ENCODE measurements at regions not wholly inside any gene's neighbourhood (a gene's known extent, or its start where the extent isn't known, plus 50 kb on each side); places are given as distances from the start of the nearest gene placed in this dataset.
A peak's percentile ranks its signal among the peaks of the same experiment; 100 is the strongest.

DNA sequence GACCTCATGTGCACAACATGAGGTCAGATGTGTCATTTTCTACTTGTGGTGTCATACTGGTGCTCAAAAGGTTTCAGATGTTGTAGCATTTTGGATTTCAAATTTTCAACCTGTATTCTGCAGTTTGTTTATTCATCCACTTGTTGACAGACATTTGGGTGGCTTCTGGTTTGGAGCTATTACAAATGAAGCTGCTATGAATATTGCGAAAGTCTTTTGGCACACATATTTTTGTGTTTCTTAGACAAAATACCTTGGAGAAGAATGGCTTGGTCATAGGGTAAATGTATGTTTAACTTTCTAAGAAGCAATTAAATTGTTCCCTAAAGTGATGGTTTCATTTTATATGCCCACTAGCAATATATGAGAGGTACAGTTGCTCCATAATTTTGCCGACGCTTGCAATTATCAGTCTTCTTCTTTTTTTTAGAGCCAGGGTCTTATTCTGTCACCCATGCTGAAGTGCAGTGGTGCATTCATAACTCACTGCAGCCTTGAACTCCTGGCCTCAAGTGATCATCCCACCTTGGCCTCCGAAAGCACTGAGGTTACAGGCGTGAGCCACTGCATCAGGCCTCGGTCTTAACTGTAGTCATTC, 70.7 kb upstream of the TRPC7 start:
- H3K4me1 ChIP-seq (ENCODE audit: control insufficient read depth, insufficient read depth, low read length), result no peaks in the 10 kb centered on the region
- no peak overlapping the region for H3K4me3 ChIP-seq (ENCODE audit: low read depth, low read length)
- no peaks in the 10 kb centered on the region for H3K36me3 ChIP-seq (ENCODE audit: control insufficient read depth, insufficient read depth, low read length)
- H3K27me3 ChIP-seq (ENCODE audit: control insufficient read depth, insufficient read depth, low read length), result no peaks in the 10 kb centered on the region
- H3K27ac ChIP-seq (ENCODE audit: low read depth, low read length), result no peak overlapping the region
- DNase-seq (ENCODE audit: low read depth in 4 of 6, low spot score in 6 of 6), result no peak
- WGBS (ENCODE audit: insufficient coverage), result 89% methylated on average over 3 of the region's 6 CpGs
- H3K9me3 ChIP-seq (ENCODE audit: control insufficient read depth, insufficient read depth, low read length), result peaks cover under 1% of the 10 kb centered on the region

DNA sequence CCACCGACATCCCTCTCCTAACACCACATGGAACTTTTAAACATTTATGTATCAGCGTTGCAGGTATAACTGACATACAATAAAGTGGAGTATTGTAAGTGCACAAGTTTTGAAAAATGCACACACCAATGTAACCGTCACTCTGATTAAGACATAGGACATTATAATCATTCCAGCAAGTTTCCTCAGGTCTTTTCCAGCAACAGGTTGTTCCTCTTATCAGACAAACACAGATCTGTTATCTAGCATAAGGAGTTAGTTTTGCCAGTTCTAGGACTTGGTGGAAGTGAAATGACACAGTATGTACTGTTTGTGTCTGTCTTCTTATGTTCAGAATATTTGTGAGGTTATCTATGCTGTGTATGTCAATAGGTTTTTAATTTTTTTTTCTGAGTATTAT, 69.5 kb upstream of the TRPC7 start:
- no CpG with 5 or more reads among the region's 3 CpGs for WGBS (ENCODE audit: insufficient coverage)
- H3K27me3 ChIP-seq (ENCODE audit: control insufficient read depth, insufficient read depth, low read length), result no peaks in the 10 kb centered on the region
- H3K36me3 ChIP-seq (ENCODE audit: control insufficient read depth, insufficient read depth, low read length), result no peaks in the 10 kb centered on the region
- no peaks in the 10 kb centered on the region for H3K9me3 ChIP-seq (ENCODE audit: control insufficient read depth, insufficient read depth, low read length)
- H3K4me1 ChIP-seq (ENCODE audit: control insufficient read depth, insufficient read depth, low read length), result no peaks in the 10 kb centered on the region
- DNase-seq (ENCODE audit: low read depth in 4 of 6, low spot score in 6 of 6), result no peak
- no peak overlapping the region for H3K4me3 ChIP-seq (ENCODE audit: low read depth, low read length)
- no peak overlapping the region for H3K27ac ChIP-seq (ENCODE audit: low read depth, low read length)

DNA sequence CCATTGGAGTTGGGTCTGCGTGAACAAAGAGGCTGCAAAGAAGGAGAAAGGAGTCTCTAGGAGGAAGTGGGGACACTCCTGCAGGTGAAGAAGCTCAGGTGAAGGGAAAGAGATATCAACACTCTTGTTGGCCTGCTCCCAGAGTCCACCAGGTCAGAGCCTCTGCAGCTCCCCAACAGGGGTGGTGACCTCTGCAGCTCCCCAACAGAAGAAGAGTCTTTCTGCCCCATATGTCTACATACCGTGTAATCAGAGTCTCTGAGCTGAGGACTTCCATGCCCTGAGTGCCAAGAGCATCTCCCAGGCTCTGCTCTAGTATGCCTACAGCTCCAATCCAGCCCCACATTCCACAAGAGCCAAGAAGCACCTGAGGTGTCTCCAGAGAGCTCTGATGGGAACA, 67.4 kb upstream of the TRPC7 start:
- no peaks in the 10 kb centered on the region for H3K9me3 ChIP-seq (ENCODE audit: control insufficient read depth, insufficient read depth, low read length)
- no peaks in the 10 kb centered on the region for H3K27me3 ChIP-seq (ENCODE audit: control insufficient read depth, insufficient read depth, low read length)
- 100% methylated on average over 2 of the region's 2 CpGs for WGBS (ENCODE audit: insufficient coverage)
- H3K4me1 ChIP-seq (ENCODE audit: control insufficient read depth, insufficient read depth, low read length), result no peaks in the 10 kb centered on the region
- no peak overlapping the region for H3K4me3 ChIP-seq (ENCODE audit: low read depth, low read length)
- DNase-seq (ENCODE audit: low read depth in 4 of 6, low spot score in 6 of 6), result no peak
- no peaks in the 10 kb centered on the region for H3K36me3 ChIP-seq (ENCODE audit: control insufficient read depth, insufficient read depth, low read length)
- no peak overlapping the region for H3K27ac ChIP-seq (ENCODE audit: low read depth, low read length)

DNA sequence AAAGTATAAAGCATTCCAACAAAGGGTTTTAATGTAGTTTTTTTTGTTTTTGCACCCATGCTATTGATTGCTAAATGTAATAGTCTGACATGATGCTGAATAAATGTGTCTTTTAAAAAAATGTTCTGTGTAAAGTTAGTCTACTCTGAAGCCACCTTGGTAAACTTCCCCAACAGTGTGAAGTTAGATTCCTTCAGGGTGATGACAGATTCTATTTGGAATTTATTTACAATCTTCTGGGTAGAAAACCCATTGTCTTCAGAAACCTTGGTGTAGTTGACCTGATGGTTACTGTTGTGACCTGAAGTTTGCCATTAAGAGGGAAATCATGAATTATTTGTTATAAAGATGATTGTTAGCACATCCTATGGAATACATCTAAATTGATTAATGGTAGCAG, 64.7 kb upstream of the TRPC7 start:
- DNase-seq (ENCODE audit: low read depth in 4 of 6, low spot score in 6 of 6), result no peak
- Histone ChIP-seq H3K4me3 (ENCODE audit: low read depth, low read length) (no peak overlapping the region), H3K9me3 (ENCODE audit: control insufficient read depth, insufficient read depth, low read length) (no peaks in the 10 kb centered on the region), H3K27ac (ENCODE audit: low read depth, low read length) (no peak overlapping the region), H3K27me3 (ENCODE audit: control insufficient read depth, insufficient read depth, low read length) (no peaks in the 10 kb centered on the region), H3K36me3 (ENCODE audit: control insufficient read depth, insufficient read depth, low read length) (no peaks in the 10 kb centered on the region), H3K4me1 (ENCODE audit: control insufficient read depth, insufficient read depth, low read length) (no peaks in the 10 kb centered on the region)

DNA sequence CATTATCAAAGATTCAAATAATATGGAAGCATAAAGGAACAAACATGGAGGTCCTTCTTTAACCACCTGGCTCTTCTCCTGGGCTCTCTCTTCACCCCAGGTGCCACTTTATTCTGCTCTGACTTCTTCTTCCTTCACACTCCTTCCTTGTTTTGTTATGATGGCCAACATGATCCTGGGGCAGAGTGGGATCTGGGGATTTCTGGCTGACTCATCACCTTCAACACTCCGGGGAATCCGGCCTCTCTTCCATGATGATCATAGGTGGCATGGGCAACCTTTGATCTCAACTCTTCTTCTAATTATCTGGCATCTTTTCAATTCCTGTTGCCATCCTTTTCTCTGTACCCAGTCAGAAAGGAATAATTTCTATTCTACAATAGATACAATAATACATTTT, 62.1 kb upstream of the TRPC7 start:
- Histone ChIP-seq H3K27me3 (ENCODE audit: control insufficient read depth, insufficient read depth, low read length) (no peaks in the 10 kb centered on the region), H3K4me3 (ENCODE audit: low read depth, low read length) (no peak overlapping the region), H3K27ac (ENCODE audit: low read depth, low read length) (no peak overlapping the region), H3K9me3 (ENCODE audit: control insufficient read depth, insufficient read depth, low read length) (no peaks in the 10 kb centered on the region), H3K36me3 (ENCODE audit: control insufficient read depth, insufficient read depth, low read length) (no peaks in the 10 kb centered on the region), H3K4me1 (ENCODE audit: control insufficient read depth, insufficient read depth, low read length) (no peaks in the 10 kb centered on the region)
- WGBS (ENCODE audit: insufficient coverage), result 92% methylated on average over 2 of the region's 2 CpGs
- DNase-seq (ENCODE audit: low read depth in 4 of 6, low spot score in 6 of 6), result no peak

DNA sequence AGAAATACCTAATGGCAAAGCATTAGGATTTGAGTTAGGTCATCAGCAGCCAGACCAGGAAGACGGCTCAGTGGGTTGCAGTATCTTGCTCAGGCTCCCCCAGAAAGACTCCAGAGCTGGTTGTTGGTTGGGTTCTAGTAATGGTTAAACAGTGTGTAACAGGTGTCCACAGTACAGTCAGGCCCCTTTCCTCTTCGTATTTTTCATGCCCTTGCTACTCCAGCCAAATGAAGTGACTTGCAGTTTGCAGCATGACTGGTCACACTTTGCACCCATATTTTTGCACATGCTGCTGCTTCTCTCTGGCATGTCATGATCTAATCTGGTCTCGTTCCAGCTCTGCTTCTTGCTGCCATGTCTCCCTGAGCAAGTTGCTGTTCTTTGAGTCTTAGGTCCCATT, 60.6 kb upstream of the TRPC7 start:
- H3K4me3 ChIP-seq (ENCODE audit: low read depth, low read length), result no peak overlapping the region
- peaks cover 2% of the 10 kb centered on the region for H3K27me3 ChIP-seq (ENCODE audit: control insufficient read depth, insufficient read depth, low read length)
- H3K4me1 ChIP-seq (ENCODE audit: control insufficient read depth, insufficient read depth, low read length), result peaks cover 3% of the 10 kb centered on the region
- H3K36me3 ChIP-seq (ENCODE audit: control insufficient read depth, insufficient read depth, low read length), result no peaks in the 10 kb centered on the region
- peak in 1 of 6 donors; percentile 43 for DNase-seq (ENCODE audit: low read depth in 4 of 6, low spot score in 6 of 6)
- H3K9me3 ChIP-seq (ENCODE audit: control insufficient read depth, insufficient read depth, low read length), result no peaks in the 10 kb centered on the region
- no peak overlapping the region for H3K27ac ChIP-seq (ENCODE audit: low read depth, low read length)
- WGBS (ENCODE audit: insufficient coverage), result 79% methylated on average over 2 of the region's 3 CpGs

DNA sequence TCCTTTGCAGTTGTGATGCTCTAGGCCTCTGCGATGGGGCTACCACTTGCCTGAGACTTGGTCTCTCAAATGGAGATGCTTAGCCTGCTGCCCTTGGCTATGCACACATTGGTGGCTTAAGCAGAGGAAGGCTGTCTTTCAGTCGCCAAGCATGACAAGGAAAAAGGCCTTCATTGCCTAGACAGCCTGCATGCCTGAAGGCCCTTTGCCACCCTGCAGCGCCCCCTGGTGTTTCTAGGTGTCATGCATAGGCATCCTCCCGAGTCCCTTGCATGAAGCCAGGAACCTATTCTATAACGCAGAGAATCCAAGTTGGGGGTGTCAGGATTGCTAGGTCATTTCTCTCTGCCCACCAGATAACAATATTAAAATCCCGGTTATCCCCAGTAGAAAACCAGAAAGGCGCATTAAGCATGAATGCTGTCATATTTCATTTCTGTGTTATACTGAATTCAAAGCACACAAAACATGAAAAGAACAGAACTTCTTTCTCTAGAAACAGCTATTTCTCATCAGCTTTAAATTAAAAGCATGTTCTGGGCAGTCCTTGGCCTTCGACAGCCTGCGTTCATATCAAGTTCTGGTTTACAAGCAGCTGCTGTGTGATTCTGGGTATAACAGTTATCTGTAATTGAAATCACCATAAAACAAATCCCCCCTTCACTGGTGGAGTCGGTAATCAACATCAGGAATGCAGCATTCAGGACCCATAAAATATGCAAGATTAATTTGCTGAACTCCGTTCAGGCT, 59.7 kb upstream of the TRPC7 start:
- Histone ChIP-seq H3K27ac (ENCODE audit: low read depth, low read length) (no peak overlapping the region), H3K27me3 (ENCODE audit: control insufficient read depth, insufficient read depth, low read length) (peaks cover 2% of the 10 kb centered on the region), H3K36me3 (ENCODE audit: control insufficient read depth, insufficient read depth, low read length) (no peaks in the 10 kb centered on the region), H3K9me3 (ENCODE audit: control insufficient read depth, insufficient read depth, low read length) (no peaks in the 10 kb centered on the region), H3K4me3 (ENCODE audit: low read depth, low read length) (no peak overlapping the region), H3K4me1 (ENCODE audit: control insufficient read depth, insufficient read depth, low read length) (peaks cover 3% of the 10 kb centered on the region)
- peak in 5 of 6 donors; percentile 35 to 92 (median 45) for DNase-seq (ENCODE audit: low read depth in 4 of 6, low spot score in 6 of 6)
- WGBS (ENCODE audit: insufficient coverage), result 26% methylated on average over 7 of the region's 11 CpGs

DNA sequence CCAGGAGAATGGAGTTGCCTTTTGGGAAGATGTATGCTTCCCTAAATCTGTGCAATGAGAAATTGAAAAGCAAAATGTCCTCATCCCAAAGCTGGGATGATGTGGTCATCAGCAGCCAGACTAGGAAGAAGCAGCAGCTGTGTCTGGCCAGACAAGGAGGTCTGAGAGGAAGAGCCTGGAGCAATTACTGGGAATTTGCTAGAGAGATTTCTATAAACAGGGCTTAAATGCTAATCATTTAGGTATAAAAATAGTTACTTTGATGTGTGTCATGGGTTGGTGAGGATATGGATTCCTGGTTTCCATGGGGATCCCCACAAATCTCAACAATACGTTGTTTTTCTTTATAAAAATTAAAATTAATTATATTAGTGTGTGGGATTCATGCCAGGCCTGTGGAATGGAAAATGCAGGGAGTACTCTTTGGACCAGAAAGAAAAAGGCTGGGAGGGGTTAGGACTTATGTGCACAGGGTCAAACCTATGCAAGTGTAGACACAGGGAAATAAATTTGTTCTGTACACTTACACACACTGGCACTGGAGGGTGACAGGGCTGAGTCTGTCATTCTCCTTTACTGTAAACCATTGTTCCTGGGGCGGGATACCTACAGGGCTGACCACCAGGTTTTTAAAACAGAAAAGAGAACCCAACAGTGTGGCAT, 58.7 kb upstream of the TRPC7 start:
- no peaks in the 10 kb centered on the region for H3K9me3 ChIP-seq (ENCODE audit: control insufficient read depth, insufficient read depth, low read length)
- DNase-seq (ENCODE audit: low read depth in 4 of 6, low spot score in 6 of 6), result no peak
- peaks cover 2% of the 10 kb centered on the region for H3K27me3 ChIP-seq (ENCODE audit: control insufficient read depth, insufficient read depth, low read length)
- H3K36me3 ChIP-seq (ENCODE audit: control insufficient read depth, insufficient read depth, low read length), result no peaks in the 10 kb centered on the region
- H3K4me3 ChIP-seq (ENCODE audit: low read depth, low read length), result no peak overlapping the region
- 60% methylated on average over 1 of the region's 2 CpGs for WGBS (ENCODE audit: insufficient coverage)
- H3K27ac ChIP-seq (ENCODE audit: low read depth, low read length), result no peak overlapping the region
- H3K4me1 ChIP-seq (ENCODE audit: control insufficient read depth, insufficient read depth, low read length), result peaks cover 3% of the 10 kb centered on the region

DNA sequence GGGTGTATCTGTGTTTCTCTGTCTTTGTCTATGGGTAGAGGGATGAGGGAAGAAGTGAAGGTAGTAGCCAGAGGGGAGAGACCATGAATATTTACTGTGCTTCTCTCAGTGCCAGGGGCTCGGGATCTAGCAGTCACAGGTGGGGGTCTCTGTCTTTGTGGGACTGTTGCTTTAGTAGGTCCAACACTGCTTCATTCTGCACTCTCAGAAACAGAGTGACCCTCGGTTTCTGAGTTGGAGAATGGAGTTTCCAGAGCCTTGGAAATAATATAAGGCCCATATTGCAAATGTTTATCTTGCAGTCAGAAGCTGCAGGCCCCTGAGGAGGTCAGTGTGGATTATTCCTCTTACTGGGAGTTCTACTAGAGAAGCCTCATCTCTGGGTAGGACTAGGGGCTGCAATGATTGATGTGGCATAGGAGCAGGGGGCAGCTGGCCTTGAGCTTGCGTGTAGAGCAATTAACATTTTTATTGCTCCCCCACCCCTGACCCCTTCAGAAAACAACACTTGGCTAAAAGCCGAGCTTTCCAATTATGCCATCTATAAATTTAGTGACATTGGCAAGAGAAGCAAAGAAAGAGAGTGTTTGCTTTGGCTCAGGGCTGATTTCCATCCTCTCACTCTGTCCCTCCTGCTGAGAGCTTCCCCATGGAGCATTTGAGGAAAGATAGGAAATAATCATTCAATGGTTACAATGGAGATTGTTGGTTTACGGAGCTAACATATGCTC, 55.0 kb upstream of the TRPC7 start:
- H3K4me1 ChIP-seq (ENCODE audit: control insufficient read depth, insufficient read depth, low read length), result peaks cover 3% of the 10 kb centered on the region
- H3K4me3 ChIP-seq (ENCODE audit: low read depth, low read length), result no peak overlapping the region
- peaks cover 2% of the 10 kb centered on the region for H3K27me3 ChIP-seq (ENCODE audit: control insufficient read depth, insufficient read depth, low read length)
- no peak overlapping the region for H3K27ac ChIP-seq (ENCODE audit: low read depth, low read length)
- no peaks in the 10 kb centered on the region for H3K9me3 ChIP-seq (ENCODE audit: control insufficient read depth, insufficient read depth, low read length)
- 28% methylated on average over 2 of the region's 5 CpGs for WGBS (ENCODE audit: insufficient coverage)
- H3K36me3 ChIP-seq (ENCODE audit: control insufficient read depth, insufficient read depth, low read length), result no peaks in the 10 kb centered on the region
- DNase-seq (ENCODE audit: low read depth in 4 of 6, low spot score in 6 of 6), result peak in 2 of 6 donors; percentile 14 to 81

Measured in spinal cord (tissue), 9 donors.